A673 (cell line): ENCODE measurements at regions not wholly inside any gene's neighbourhood (a gene's known extent, or its start where the extent isn't known, plus 50 kb on each side); places are given as distances from the start of the nearest gene placed in this dataset.

ENCODE experiments used
- CTCF ChIP-seq: fragments of 300-800, 200-600 bp; sonication (generic); conservative IDR thresholded peaks from 2 replicates; pipeline ENCODE4 v1.5.1; 2017; ENCODE audit warnings: low read depth, mild to moderate bottlenecking, antibody characterized with exemption, low read length, moderate library complexity, mixed read lengths
- EZH2 ChIP-seq: fragments of 200-600 bp; sonication (generic); IDR thresholded peaks from 2 replicates; pipeline ENCODE4 v1.6.1; 2017; ENCODE audit warnings: borderline replicate concordance, low read depth, mild to moderate bottlenecking, mixed read lengths, antibody characterized with exemption, low read length; ENCODE audit not compliant: poor library complexity, severe bottlenecking

- no peak for TF ChIP-seq CTCF
- no peak for TF ChIP-seq EZH2
Observed at GRCh38 chr5:8114597-8115266, 245.8 kb downstream of the MTRR start.
